HG03196 (cell line): ENCODE measurements at regions not wholly inside any gene's neighbourhood (a gene's known extent, or its start where the extent isn't known, plus 50 kb on each side); places are given as distances from the start of the nearest gene placed in this dataset.
"Not testable (repeated sequence)": the region's sequence is repeated elsewhere in the genome, so short reads cannot be mapped to it uniquely, and the experiment has no call there.

ENCODE experiments used
- ATAC-seq: cut with Tn5 transposase; IDR thresholded peaks from one replicate; pipeline ENCODE4 v1.9.1; 2021; ENCODE audit not compliant: unreplicated experiment

DNA sequence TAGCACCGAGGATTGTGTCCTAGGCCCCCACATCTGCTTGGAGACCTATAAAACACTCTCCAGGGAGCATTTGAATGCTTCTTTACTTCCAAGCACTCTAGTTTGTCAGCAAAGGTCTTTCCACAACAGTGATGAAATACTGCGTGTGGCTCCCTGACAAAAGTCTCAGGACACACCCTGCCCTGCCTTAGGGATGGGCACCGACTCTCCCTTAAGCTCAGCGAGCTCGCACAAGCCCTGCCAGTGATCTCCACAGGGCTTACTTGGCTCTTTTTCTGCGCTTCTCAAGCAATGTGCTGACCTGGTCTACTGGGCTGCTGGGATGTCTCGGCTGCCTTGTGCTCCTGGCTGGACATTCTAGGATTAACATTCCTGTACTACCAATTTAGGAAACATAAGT lies 84.3 kb upstream of the MPP7 start:
- ATAC-seq = no peak

GRCh38 chr10:28391283-28391682 lies 88.4 kb upstream of the MPP7 start:
- ATAC-seq = no peak

DNA sequence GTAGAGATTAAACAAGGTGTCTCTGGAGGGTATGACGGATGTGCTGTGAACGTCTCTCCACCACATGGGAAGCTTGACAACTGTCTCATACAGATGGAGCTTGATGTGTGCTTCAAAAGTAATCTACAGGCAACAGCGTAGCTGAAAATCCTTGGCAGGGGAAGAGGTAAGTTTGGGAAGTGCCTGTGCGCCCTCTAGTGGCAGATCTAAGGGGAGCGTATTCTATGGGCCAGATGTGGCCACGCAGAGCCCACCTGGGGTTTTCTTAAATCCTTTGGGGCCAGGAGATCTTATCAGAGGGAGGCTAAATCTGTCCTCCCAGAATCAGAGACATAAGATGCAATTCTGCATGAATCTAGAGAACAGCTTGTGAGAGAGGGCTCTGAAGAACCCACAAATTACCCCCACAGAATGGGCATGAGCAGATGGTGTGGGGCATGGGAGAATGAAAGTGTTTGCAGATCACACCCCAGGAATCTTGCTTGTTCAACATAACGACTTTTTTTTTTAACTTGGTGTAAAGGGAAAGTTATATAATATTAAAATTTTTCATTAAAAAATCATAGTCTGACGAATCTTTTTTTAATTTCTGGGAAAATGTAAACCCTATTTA lies 91.2 kb upstream of the MPP7 start:
- peak; percentile 61 for ATAC-seq

GRCh38 chr10:28396331-28396730 lies 93.5 kb upstream of the MPP7 start:
- no peak for ATAC-seq

GRCh38 chr10:28397229-28397628 lies 94.4 kb upstream of the MPP7 start:
- ATAC-seq = no peak

- ATAC-seq = no peak
Observed at GRCh38 chr10:28400176-28400575, 97.3 kb upstream of the MPP7 start.

- no peak for ATAC-seq
Observed at GRCh38 chr10:28400681-28401080, 97.8 kb upstream of the MPP7 start.

- not testable (repeated sequence) for ATAC-seq
Observed at GRCh38 chr10:28402611-28403073, 99.8 kb upstream of the MPP7 start.

DNA sequence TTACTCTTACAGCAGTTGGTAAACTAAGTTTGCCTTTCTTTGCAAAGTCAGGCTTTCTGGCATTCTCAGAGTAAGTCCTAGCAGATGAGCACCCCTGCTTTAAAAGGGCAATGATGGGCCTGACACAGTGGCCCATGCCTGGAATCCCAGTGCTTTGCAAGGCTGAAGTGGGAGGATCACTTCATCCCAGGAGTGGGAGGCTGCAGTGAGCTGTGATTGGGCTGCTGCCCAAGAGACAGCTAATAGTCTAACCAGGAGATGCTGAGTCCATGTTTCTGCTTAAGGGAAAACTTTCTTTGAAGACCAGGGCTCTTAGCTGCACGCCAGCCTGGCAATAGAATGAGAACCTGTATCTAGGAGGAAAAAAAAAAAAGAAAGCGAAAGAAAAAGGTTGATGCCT lies 100.2 kb upstream of the MPP7 start:
- no peak for ATAC-seq

DNA sequence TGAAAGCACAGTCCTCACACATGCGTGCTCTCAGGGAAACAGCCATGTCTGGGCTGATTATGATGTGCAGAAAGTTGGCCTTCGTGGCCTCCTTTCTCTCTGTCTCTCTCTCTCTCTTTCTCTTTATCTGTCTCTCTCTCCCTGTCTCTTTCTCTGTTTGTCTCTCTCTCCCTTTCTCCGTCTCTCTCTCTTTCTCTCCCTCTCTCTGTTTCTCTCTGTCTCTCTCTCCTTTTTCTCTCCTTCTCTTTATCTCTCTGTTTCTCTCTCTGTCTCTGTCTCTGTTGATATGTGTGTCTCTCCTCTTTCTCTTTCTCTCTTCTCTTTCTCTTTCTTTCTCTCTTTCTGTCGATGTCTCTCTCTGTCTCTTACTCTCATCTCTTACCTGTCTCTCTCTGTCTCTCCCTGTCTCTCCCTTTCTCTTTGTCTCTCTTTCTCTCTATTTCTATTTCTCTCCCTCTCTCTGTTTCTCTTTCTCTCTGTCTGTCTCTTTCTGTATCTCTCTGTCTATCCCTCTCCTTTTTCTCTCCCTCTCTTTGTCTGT lies 105.4 kb upstream of the MPP7 start:
- no peak for ATAC-seq

DNA sequence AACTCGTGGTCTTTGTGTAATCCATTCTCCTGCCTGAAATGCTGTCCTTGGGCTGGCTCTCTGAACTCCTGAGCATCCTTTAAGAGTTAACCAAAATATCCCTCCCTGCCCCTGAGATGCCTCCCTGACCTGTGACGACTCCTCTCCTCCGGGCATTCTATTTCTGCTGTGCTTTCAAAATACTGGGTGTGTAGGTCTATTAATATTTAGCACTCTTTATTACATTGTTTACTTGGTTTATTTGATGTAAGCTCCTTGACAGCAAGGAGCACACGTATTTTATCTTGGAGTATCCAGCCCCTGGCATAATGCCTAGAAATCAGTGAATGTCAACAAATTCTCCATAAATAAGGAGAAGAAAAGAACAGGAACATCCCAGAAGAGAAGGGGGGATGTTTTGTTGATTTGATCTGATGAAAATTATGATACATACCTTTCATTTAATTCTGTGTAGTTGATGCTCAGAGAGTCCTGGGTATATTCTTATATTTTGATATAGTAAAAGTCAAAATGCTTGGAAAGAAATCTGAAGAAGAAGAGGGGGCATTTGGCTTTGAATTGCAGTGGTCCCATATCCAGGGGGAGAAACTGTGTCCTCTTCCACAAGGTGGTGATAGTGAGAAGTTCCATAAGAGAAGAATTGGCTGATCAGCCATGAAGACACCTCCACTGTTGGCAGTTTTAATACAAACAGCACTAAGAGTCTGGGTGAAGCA lies 107.7 kb upstream of the MPP7 start:
- ATAC-seq = no peak

GRCh38 chr10:28411136-28411460 lies 108.2 kb upstream of the MPP7 start:
- no peak for ATAC-seq

- no peak for ATAC-seq
Observed at GRCh38 chr10:28411648-28412047, 108.8 kb upstream of the MPP7 start.

DNA sequence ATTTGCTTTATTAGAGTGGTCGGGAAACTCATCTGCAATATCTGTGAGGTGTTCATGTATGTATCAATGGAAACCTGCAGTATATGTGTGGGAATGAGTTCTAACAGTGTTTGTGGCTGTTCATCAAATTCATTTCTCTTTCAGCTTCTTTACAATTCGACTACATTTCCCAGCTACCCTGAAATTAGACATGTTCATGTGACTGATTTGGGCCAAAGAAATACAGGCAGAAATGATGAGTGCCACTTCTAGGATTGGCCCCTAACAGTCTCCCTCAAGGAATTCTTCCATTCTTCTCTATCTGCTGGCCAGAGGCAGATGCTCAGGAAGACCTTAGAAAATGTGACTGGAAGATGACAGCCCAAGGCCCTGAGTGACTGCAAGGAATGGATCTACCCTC lies 114.8 kb upstream of the WAC start:
- ATAC-seq = no peak

DNA sequence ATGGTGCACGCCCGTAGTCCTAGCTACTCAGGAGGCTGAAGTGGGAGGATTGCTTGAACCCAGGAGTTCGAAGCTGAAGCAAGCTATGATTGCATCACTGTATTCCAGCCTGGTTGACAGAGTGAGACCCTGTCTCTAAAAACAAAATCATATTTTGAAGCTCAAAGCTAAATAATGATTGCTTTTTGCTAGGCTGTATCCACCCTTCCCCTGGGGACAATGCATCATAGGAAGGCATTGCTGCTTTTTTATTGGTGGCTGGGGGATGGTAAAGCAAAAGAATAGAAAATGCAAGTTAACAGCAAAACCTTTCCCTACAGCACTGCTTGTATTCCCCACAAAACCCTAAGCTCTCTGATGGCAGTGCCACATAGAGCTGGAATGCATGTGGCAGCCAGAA lies 107.5 kb upstream of the WAC start:
- no peak for ATAC-seq

DNA sequence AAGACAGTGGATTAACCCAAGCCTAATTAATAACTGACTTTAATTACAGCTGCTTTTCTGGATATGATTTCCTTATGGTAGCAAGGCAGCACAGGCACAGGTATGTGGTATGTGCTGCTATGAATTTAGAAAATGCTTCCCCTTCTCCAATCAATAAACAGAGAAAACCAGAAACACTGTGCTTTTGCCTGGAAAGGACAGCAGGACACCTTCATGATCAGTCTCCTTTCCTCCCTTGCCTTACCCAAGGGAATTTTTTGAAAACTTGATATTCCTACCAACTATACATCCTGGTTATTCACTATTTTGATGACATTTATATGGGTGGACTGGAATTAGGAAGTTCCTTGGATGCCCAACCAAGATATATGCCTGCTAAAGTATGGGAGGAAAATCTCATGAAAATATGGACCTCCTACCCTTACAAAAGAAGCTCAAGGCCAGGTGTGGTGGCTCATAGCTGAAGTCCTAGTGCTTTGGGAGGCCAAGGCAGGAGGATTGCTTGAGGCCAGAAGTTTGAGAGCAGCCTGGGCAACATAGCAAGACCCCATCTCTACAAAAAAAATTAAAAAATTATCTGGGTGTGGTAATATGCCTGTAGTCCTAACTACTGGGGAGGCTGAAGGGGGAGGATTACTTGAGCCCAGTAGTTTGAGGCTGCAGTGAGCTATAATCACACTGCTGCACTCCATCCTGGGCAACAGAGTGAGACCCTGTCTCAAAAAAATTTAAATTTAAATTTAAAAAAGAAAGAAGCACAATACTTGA lies 106.3 kb upstream of the WAC start:
- no peak for ATAC-seq

- no peak for ATAC-seq
Observed at GRCh38 chr10:28427376-28427775, 105.5 kb upstream of the WAC start.

GRCh38 chr10:28429045-28429444 lies 103.9 kb upstream of the WAC start:
- no peak for ATAC-seq

GRCh38 chr10:28429573-28430216 lies 103.2 kb upstream of the WAC start:
- ATAC-seq = no peak

DNA sequence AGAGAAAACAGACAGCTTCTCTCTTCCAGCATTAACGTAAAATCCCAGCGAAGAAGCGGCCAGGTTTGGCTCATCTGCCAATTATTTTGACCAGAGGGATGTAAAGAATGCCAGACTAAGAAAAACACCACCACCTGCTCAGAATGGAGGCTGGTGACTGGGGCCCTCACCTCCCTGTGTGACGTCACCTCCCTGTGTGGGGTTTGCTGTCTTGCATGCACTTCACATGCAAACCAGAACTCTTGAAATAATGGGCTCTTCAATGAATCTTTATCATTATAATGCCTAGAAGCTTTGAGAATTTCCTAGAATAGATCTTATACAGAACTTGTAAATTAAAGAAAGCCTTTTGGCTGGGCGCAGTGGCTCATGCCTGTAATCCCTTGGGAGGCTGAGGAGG lies 101.8 kb upstream of the WAC start:
- ATAC-seq = no peak

GRCh38 chr10:28432210-28432676 lies 100.7 kb upstream of the WAC start:
- ATAC-seq = peak; percentile 64
